ENCODE measurements at regions not wholly inside any gene's neighbourhood (a gene's known extent, or its start where the extent isn't known, plus 50 kb on each side); places are given as distances from the start of the nearest gene placed in this dataset.

GRCh38 chr10:128525936-128526335, 399.7 kb upstream of the MKI67 start:
- H3K79me2 ChIP-seq (ENCODE audit: insufficient read depth, low read length), result no peaks in the 10 kb centered on the region
- intact Hi-C loops (cut with micrococcal nuclease), result no loop called here
- POLR2A ChIA-PET, result no interaction called here
- no peaks in the 10 kb centered on the region for H3K4me1 ChIP-seq (ENCODE audit: control insufficient read depth in 1 of 2, insufficient read depth in 2 of 2, low read length in 2 of 2)
- no peaks in the 10 kb centered on the region for H4K20me1 ChIP-seq (ENCODE audit: insufficient read depth)
- no peak overlapping the region for H3K4me3 ChIP-seq (replicated peaks in 1 of 2; ENCODE audit: low read depth in 1 of 2, low read length in 2 of 2)
- BruUV-seq (replicated peaks), result no TSS peak
- no peak overlapping the region for H2AFZ ChIP-seq (ENCODE audit: low read depth, low read length, poor library complexity, severe bottlenecking)
- H3K9me3 ChIP-seq (ENCODE audit: control insufficient read depth in 1 of 2, insufficient read depth in 1 of 2, low read depth in 1 of 2, low read length in 2 of 2), result no peaks in the 10 kb centered on the region
- no peak overlapping the region for H3K9ac ChIP-seq (ENCODE audit: low read length)
- H3K4me2 ChIP-seq (ENCODE audit: low read length), result no peak overlapping the region
- RAD21 ChIA-PET (ENCODE audit: low non-redundant PET in 1 of 2, low total read pairs in 2 of 2, uncharacterized antibody in 2 of 2, unreplicated experiment in 2 of 2), result no interaction called here
- no peak overlapping the region for H3K27ac ChIP-seq (ENCODE audit: low read depth, low read length)
- H3K36me3 ChIP-seq (ENCODE audit: control insufficient read depth in 1 of 2, insufficient read depth in 2 of 2, low read length in 2 of 2), result no peaks in the 10 kb centered on the region
- peaks cover 80% of the 10 kb centered on the region for H3K27me3 ChIP-seq (ENCODE audit: insufficient read depth, low read length)
- TF ChIP-seq SRF (IDR thresholded peaks at IDR 0.05; ENCODE audit: low read depth), result no peak
- no peak for TF ChIP-seq RAD21 (IDR thresholded peaks at IDR 0.05; ENCODE audit: low read depth)
- TF ChIP-seq SIN3A (IDR thresholded peaks at IDR 0.05; ENCODE audit: low read depth), result no peak
- no peak for TF ChIP-seq REST (IDR thresholded peaks at IDR 0.05; ENCODE audit: low read depth)
- no peak for TF ChIP-seq SP1 (IDR thresholded peaks at IDR 0.05; ENCODE audit: low read depth)
- TF ChIP-seq EZH2phosphoT487 (IDR thresholded peaks at IDR 0.05; ENCODE audit: borderline replicate concordance), result no peak
- no peak for TF ChIP-seq ZNF274 (IDR thresholded peaks at IDR 0.05; ENCODE audit: low read depth, low read length)
- TF ChIP-seq YY1 (IDR thresholded peaks at IDR 0.05; ENCODE audit: extremely low read depth, insufficient replicate concordance, low read depth, low read length), result no peak
- TF ChIP-seq EGR1 (IDR thresholded peaks at IDR 0.05; ENCODE audit: low read depth), result no peak
- H3K9me2 ChIP-seq (ENCODE audit: insufficient read depth), result no peaks in the 10 kb centered on the region
- DNase-seq (ENCODE audit: low read depth, low spot score) (no peak), ATAC-seq (no peak)
- CTCF ChIA-PET, result no interaction called here
